Keratinocyte (primary cell): ENCODE measurements at regions not wholly inside any gene's neighbourhood (a gene's known extent, or its start where the extent isn't known, plus 50 kb on each side); places are given as distances from the start of the nearest gene placed in this dataset.

Source experiments
- DNase-seq: peaks from one replicate; pipeline ENCODE4 v3.0.0-alpha.2; 2011; ENCODE audit warnings: low read depth, missing footprints, low spot score
- FAIRE-seq: peaks from 2 replicates; lab custom pipeline; 2011; peaks lifted over from hg19 to GRCh38; lab: Jason Lieb, UNC
- H2AFZ ChIP-seq: 2 replicates; pipeline ENCODE4 v1.6.0; 2012; ENCODE audit warnings: low read length, control low read depth, inconsistent platforms; ENCODE audit not compliant: control insufficient read depth
- H3K27ac ChIP-seq: 2 replicates; pipeline ENCODE4 v1.5.1; 2011; ENCODE audit warnings: low read length; ENCODE audit not compliant: control insufficient read depth, insufficient read depth
- H3K27me3 ChIP-seq: 3 replicates; pipeline ENCODE4 v1.6.0; 2011; ENCODE audit warnings: low read length; ENCODE audit not compliant: control insufficient read depth, insufficient read depth; ENCODE audit errors: extremely low read depth
- H3K36me3 ChIP-seq, 2 experiments: 2 replicates in 1 of 2; 3 replicates in 1 of 2; pipeline ENCODE4 v1.5.1; 2011; ENCODE audit warnings: low read length in 2 of 2, mild to moderate bottlenecking in 1 of 2; ENCODE audit not compliant: control insufficient read depth in 2 of 2, insufficient read depth in 2 of 2; ENCODE audit errors: extremely low read depth in 1 of 2
- H3K4me1 ChIP-seq: 3 replicates; pipeline ENCODE4 v1.5.1; 2011; ENCODE audit warnings: low read length; ENCODE audit not compliant: control insufficient read depth, insufficient read depth; ENCODE audit errors: extremely low read depth
- H3K4me2 ChIP-seq: 3 replicates; pipeline ENCODE4 v1.6.0; 2011; ENCODE audit warnings: low read depth, low read length; ENCODE audit not compliant: control insufficient read depth, insufficient read depth; ENCODE audit errors: extremely low read depth
- H3K4me3 ChIP-seq, 3 experiments: fragments of 200-600 bp in 1 of 3; sonication (generic) in 1 of 3; 2 replicates in 2 of 3; 3 replicates in 1 of 3; pipeline ENCODE4 v1.5.1; 2011 to 2016; ENCODE audit warnings: low read length in 3 of 3, mild to moderate bottlenecking in 3 of 3, control low read depth in 2 of 3, inconsistent platforms in 1 of 3, low read depth in 1 of 3, mixed read lengths in 1 of 3, mixed run types in 1 of 3, moderate library complexity in 1 of 3; ENCODE audit not compliant: control insufficient read depth in 2 of 3, insufficient read depth in 2 of 3; ENCODE audit errors: extremely low read depth in 1 of 3
- H3K79me2 ChIP-seq: 2 replicates; pipeline ENCODE4 v1.6.0; 2012; ENCODE audit warnings: low read length; ENCODE audit not compliant: control insufficient read depth, insufficient read depth
- H3K9ac ChIP-seq: 3 replicates; pipeline ENCODE4 v1.6.0; 2011; ENCODE audit warnings: low read length; ENCODE audit not compliant: control insufficient read depth, insufficient read depth; ENCODE audit errors: extremely low read depth
- H3K9me1 ChIP-seq: 3 replicates; pipeline ENCODE4 v1.6.0; 2011; ENCODE audit warnings: low read length; ENCODE audit not compliant: control insufficient read depth, insufficient read depth; ENCODE audit errors: extremely low read depth
- H3K9me3 ChIP-seq: 2 replicates; pipeline ENCODE4 v1.5.1; 2012; ENCODE audit warnings: low read depth, low read length; ENCODE audit not compliant: control insufficient read depth
- H4K20me1 ChIP-seq: 3 replicates; pipeline ENCODE4 v1.6.0; 2011; ENCODE audit warnings: low read length; ENCODE audit not compliant: control insufficient read depth, insufficient read depth; ENCODE audit errors: extremely low read depth
- CTCF ChIP-seq, 3 experiments: IDR thresholded peaks in 1 of 3; conservative IDR thresholded peaks in 1 of 3; optimal IDR thresholded peaks in 1 of 3; 2 replicates in 2 of 3; 3 replicates in 1 of 3; pipeline versions ENCODE3 to v1.5.1; 2011; ENCODE audit warnings: low read length in 3 of 3, mild to moderate bottlenecking in 3 of 3, moderate library complexity in 2 of 3, control low read depth in 1 of 3, inconsistent platforms in 1 of 3; ENCODE audit not compliant: insufficient read depth in 2 of 3; ENCODE audit errors: extremely low read depth in 1 of 3
- EZH2 ChIP-seq: IDR thresholded peaks from one replicate; pipeline ENCODE4 v1.6.1; 2012; ENCODE audit warnings: inconsistent platforms, mild to moderate bottlenecking, low read length, moderate library complexity
- dilution Hi-C: fragments of 300-500 bp; cut with MboI; formaldehyde crosslinking; loops from one replicate; pipeline ENCODE4 v1.7.0; 2020; ENCODE audit warnings: low sequenced_read_pairs; ENCODE audit not compliant: extremely low pct_ligation_motif_present

- Histone ChIP-seq H3K9me3 (no peaks in the 10 kb centered on the region), H3K9ac (no peak overlapping the region), H3K27me3 (no peaks in the 10 kb centered on the region), H3K4me3 (no peak overlapping the region), H3K9me1 (no peaks in the 10 kb centered on the region), H3K79me2 (no peaks in the 10 kb centered on the region), H3K27ac (no peak overlapping the region), H3K4me2 (no peak overlapping the region), H2AFZ (no peak overlapping the region), H3K36me3 (no peaks in the 10 kb centered on the region), H3K4me1 (no peaks in the 10 kb centered on the region), H4K20me1 (no peaks in the 10 kb centered on the region)
- FAIRE-seq (no peak), DNase-seq (no peak)
- dilution Hi-C loops: no loop called here
- TF ChIP-seq EZH2: no peak
- no peak for TF ChIP-seq CTCF (optimal IDR thresholded peaks at IDR 0.05 in 1 of 3, IDR thresholded peaks at IDR 0.05 in 1 of 3, conservative IDR thresholded peaks at IDR 0.05 in 1 of 3; ENCODE audit: extremely low read depth in 1 of 3, insufficient read depth in 2 of 3, low read length in 3 of 3)
Observed at GRCh38 chr9:91025856-91026255, 224.2 kb downstream of the SYK start.

DNA sequence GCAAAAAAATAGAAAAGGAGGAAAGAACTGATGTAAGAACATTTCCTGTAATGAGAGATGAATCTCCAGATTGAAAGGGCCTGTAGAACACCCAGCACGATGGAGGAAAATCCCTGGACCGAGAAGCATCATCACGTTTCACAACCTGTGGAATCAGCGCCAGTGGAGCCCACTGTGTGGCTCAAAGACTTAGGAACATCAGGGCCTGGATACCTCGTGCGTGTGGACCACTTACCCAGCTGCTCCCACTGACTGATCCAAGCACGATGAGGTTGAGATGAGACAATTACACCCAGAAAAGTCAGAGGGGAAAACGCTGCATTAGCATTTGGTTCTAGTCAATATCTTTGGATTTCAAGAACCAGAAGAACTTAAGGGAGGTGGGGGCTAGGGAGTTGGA, 224.6 kb downstream of the SYK start:
- Histone ChIP-seq H3K4me3 (no peak overlapping the region), H3K9ac (no peak overlapping the region), H3K4me2 (no peak overlapping the region), H3K36me3 (no peaks in the 10 kb centered on the region), H2AFZ (no peak overlapping the region), H3K27ac (no peak overlapping the region), H3K9me3 (no peaks in the 10 kb centered on the region), H3K4me1 (no peaks in the 10 kb centered on the region), H4K20me1 (no peaks in the 10 kb centered on the region), H3K27me3 (no peaks in the 10 kb centered on the region), H3K79me2 (no peaks in the 10 kb centered on the region), H3K9me1 (no peaks in the 10 kb centered on the region)
- DNase-seq (no peak), FAIRE-seq (no peak)
- TF ChIP-seq EZH2: no peak
- TF ChIP-seq CTCF (optimal IDR thresholded peaks at IDR 0.05 in 1 of 3, IDR thresholded peaks at IDR 0.05 in 1 of 3, conservative IDR thresholded peaks at IDR 0.05 in 1 of 3; ENCODE audit: extremely low read depth in 1 of 3, insufficient read depth in 2 of 3, low read length in 3 of 3): no peak
- dilution Hi-C loops: no loop called here
